ENCODE measurements at regions not wholly inside any gene's neighbourhood (a gene's known extent, or its start where the extent isn't known, plus 50 kb on each side); places are given as distances from the start of the nearest gene placed in this dataset.

GRCh38 chr17:53719229-53719628 is 103.5 kb upstream of the KIF2B start:
- Mint-ChIP-seq H3K4me3 (ENCODE audit: unreplicated experiment) (no peak overlapping the region), H3K27ac (ENCODE audit: unreplicated experiment) (peak overlapping the region; percentile 79), H3K4me1 (ENCODE audit: low read depth) (peaks cover 24% of the 10 kb centered on the region), H3K9me3 (ENCODE audit: low read depth) (peaks cover 9% of the 10 kb centered on the region), H3K36me3 (ENCODE audit: low read depth) (no peaks in the 10 kb centered on the region), H3K27me3 (ENCODE audit: low read depth) (no peaks in the 10 kb centered on the region)
- TF ChIP-seq, protein P1, sequence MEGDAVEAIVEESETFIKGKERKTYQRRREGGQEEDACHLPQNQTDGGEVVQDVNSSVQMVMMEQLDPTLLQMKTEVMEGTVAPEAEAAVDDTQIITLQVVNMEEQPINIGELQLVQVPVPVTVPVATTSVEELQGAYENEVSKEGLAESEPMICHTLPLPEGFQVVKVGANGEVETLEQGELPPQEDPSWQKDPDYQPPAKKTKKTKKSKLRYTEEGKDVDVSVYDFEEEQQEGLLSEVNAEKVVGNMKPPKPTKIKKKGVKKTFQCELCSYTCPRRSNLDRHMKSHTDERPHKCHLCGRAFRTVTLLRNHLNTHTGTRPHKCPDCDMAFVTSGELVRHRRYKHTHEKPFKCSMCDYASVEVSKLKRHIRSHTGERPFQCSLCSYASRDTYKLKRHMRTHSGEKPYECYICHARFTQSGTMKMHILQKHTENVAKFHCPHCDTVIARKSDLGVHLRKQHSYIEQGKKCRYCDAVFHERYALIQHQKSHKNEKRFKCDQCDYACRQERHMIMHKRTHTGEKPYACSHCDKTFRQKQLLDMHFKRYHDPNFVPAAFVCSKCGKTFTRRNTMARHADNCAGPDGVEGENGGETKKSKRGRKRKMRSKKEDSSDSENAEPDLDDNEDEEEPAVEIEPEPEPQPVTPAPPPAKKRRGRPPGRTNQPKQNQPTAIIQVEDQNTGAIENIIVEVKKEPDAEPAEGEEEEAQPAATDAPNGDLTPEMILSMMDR (IDR thresholded peaks at IDR 0.05) = no peak
- no peak for DNase-seq (ENCODE audit: low spot score)

- Mint-ChIP-seq H3K9me3 (ENCODE audit: low read depth) (peaks cover 10% of the 10 kb centered on the region), H3K4me1 (ENCODE audit: low read depth) (no peaks in the 10 kb centered on the region), H3K36me3 (ENCODE audit: low read depth) (peaks cover 1% of the 10 kb centered on the region), H3K27ac (ENCODE audit: unreplicated experiment) (no peak overlapping the region), H3K4me3 (ENCODE audit: unreplicated experiment) (no peak overlapping the region), H3K27me3 (ENCODE audit: low read depth) (no peaks in the 10 kb centered on the region)
- TF ChIP-seq, protein P1 (IDR thresholded peaks at IDR 0.05) = no peak
- no peak for DNase-seq (ENCODE audit: low spot score)
These were observed 115.2 kb upstream of the KIF2B start for GRCh38 chr17:53707566-53707965.

GRCh38 chr17:53696286-53696685 is 126.4 kb upstream of the KIF2B start:
- H3K27me3 Mint-ChIP-seq (ENCODE audit: low read depth) = peaks cover 8% of the 10 kb centered on the region
- H3K27ac Mint-ChIP-seq (ENCODE audit: unreplicated experiment) = no peak overlapping the region
- H3K9me3 Mint-ChIP-seq (ENCODE audit: low read depth) = no peaks in the 10 kb centered on the region

DNA sequence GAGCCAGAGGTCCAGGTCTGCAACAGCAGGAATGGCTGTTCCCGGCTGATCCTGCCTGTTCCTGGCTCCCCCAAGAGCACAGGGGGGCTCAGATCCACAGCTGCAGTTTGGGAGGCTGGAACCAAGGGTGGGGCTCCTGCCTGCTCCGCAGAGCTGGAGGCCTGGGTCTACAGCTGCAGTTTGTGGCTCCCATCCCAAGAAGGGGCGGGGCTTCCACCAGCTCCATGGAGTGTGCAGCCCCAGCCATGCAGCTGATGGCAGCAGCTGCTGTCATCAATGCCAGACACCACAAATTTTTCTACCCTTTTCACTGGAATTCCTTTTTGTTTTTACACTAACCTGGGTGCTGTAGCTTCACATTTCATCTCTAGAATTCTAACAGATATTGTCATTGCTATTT is 135.4 kb upstream of the KIF2B start:
- no peak overlapping the region for H3K27ac Mint-ChIP-seq (ENCODE audit: unreplicated experiment)
- peaks cover 3% of the 10 kb centered on the region for H3K9me3 Mint-ChIP-seq (ENCODE audit: low read depth)
- no peaks in the 10 kb centered on the region for H3K4me1 Mint-ChIP-seq (ENCODE audit: low read depth)
- peaks cover 8% of the 10 kb centered on the region for H3K27me3 Mint-ChIP-seq (ENCODE audit: low read depth)
- H3K36me3 Mint-ChIP-seq (ENCODE audit: low read depth) = no peaks in the 10 kb centered on the region
- TF ChIP-seq, protein P1 (IDR thresholded peaks at IDR 0.05) = no peak
- DNase-seq (ENCODE audit: low spot score) = no peak
- H3K4me3 Mint-ChIP-seq (ENCODE audit: unreplicated experiment) = no peak overlapping the region

More at GRCh38 chr17:53696286-53696685, 126.4 kb upstream of the KIF2B start:
- H3K4me1 Mint-ChIP-seq (ENCODE audit: low read depth) = peaks cover 9% of the 10 kb centered on the region
- DNase-seq (ENCODE audit: low spot score) = no peak
- TF ChIP-seq, protein P1 (IDR thresholded peaks at IDR 0.05) = no peak
- no peaks in the 10 kb centered on the region for H3K36me3 Mint-ChIP-seq (ENCODE audit: low read depth)
- H3K4me3 Mint-ChIP-seq (ENCODE audit: unreplicated experiment) = no peak overlapping the region

GRCh38 chr17:53680745-53681144 is 142.0 kb upstream of the KIF2B start:
- no peak overlapping the region for H3K27ac Mint-ChIP-seq (ENCODE audit: unreplicated experiment)
- TF ChIP-seq, protein P1 (IDR thresholded peaks at IDR 0.05) = no peak
- no peaks in the 10 kb centered on the region for H3K4me1 Mint-ChIP-seq (ENCODE audit: low read depth)
- peaks cover 12% of the 10 kb centered on the region for H3K27me3 Mint-ChIP-seq (ENCODE audit: low read depth)
- H3K4me3 Mint-ChIP-seq (ENCODE audit: unreplicated experiment) = no peak overlapping the region
- DNase-seq (ENCODE audit: low spot score) = no peak
- H3K36me3 Mint-ChIP-seq (ENCODE audit: low read depth) = peaks cover 2% of the 10 kb centered on the region
- peaks cover 20% of the 10 kb centered on the region for H3K9me3 Mint-ChIP-seq (ENCODE audit: low read depth)

All from chondrocyte (in vitro differentiated cells).